GM20000 (cell line): ENCODE measurements at regions not wholly inside any gene's neighbourhood (a gene's known extent, or its start where the extent isn't known, plus 50 kb on each side); places are given as distances from the start of the nearest gene placed in this dataset.

Source experiments
- DNase-seq: peaks from one replicate; pipeline ENCODE4 v3.0.0; 2012; ENCODE audit warnings: low spot score
- CTCF ChIP-seq: IDR thresholded peaks from 2 replicates; pipeline ENCODE4 v1.5.1; 2012; ENCODE audit warnings: mild to moderate bottlenecking, control low read depth; ENCODE audit errors: extremely low read depth, missing control alignments

GRCh38 chr18:65990174-65990690 lies 239.4 kb downstream of the CDH7 start:
- no peak for DNase-seq

GRCh38 chr18:65988972-65989371 lies 238.2 kb downstream of the CDH7 start:
- no peak for DNase-seq

More at GRCh38 chr18:65990174-65990690, 239.4 kb downstream of the CDH7 start:
- TF ChIP-seq CTCF, result no peak

DNA sequence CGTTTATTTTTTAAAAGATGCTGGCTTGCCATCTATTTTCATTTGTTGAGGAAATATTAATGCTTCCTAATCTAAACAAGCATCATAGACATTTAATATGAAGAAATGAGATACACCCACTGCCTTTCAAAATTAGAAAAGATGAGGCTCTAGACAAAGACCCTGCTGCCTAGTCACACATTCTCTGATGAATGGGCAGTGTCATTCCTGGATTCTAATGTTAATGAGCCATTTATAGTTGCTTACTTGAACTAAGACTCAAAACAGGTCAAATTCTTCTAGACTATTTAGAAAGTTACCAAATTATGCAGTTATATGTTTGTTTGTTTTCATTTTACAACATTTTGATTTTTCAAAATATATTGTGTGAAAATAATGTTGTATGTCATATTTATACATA lies 237.6 kb downstream of the CDH7 start:
- DNase-seq, result no peak
- no peak for TF ChIP-seq CTCF

More at GRCh38 chr18:65988972-65989371, 238.2 kb downstream of the CDH7 start:
- no peak for TF ChIP-seq CTCF

DNA sequence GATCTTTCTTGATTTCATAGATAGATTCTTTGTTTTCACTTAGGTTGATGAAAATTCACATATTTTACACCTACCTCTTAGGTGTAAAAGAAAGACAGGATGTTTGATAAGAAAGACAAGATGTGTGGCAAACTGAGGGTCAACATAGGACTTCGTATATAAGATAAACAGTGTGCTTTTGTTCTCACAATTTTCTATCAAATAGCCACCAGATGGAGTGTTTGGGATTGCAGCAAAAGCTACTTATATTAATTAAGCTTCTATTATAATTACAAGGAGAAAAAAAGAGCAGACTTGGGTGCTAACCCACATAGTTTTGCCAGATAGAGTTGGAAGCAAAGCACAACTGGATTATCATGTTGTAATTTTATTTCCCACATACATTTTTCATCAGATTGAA lies 232.9 kb downstream of the CDH7 start:
- no peak for DNase-seq
- TF ChIP-seq CTCF, result no peak

- no peak for TF ChIP-seq CTCF
- no peak for DNase-seq
These were observed 224.7 kb downstream of the CDH7 start for GRCh38 chr18:65975536-65975935.

DNA sequence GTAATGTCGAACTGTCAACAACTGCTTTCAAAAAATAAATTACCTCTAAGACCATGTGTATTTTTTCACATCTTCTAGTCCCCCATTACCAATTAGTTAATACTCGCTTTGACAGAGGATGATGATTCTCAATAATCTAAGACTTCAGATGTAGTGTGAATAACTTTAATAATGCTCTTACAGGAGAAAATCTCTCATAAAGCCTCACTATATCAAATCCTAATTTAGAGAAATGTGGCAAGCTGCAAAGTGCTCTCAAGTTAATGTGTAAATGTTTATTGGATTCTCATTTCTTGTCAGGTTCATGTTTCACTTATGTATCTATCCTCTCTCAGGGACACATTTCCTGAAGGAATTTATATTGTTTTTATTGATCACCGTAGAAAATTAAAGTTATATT lies 223.9 kb downstream of the CDH7 start:
- no peak for TF ChIP-seq CTCF
- DNase-seq, result no peak

GRCh38 chr18:65968239-65969004 lies 217.6 kb downstream of the CDH7 start:
- DNase-seq, result no peak
- no peak for TF ChIP-seq CTCF
